Astrocyte of the hippocampus (primary cell): ENCODE measurements at regions not wholly inside any gene's neighbourhood (a gene's known extent, or its start where the extent isn't known, plus 50 kb on each side); places are given as distances from the start of the nearest gene placed in this dataset.

Experiments used
- DNase-seq: peaks from one replicate; pipeline ENCODE4 v3.0.0; 2011; ENCODE audit warnings: low read depth, low spot score

- DNase-seq: no peak
Measured at GRCh38 chr11:70918242-70918641, 334.1 kb downstream of the SHANK2 start.

- DNase-seq: no peak
Measured at GRCh38 chr11:70921804-70922203, 330.6 kb downstream of the SHANK2 start.

GRCh38 chr11:70924108-70924507 lies 328.3 kb downstream of the SHANK2 start:
- DNase-seq: no peak

GRCh38 chr11:70925238-70925637 lies 327.1 kb downstream of the SHANK2 start:
- no peak for DNase-seq

- DNase-seq: no peak
Measured at GRCh38 chr11:70926543-70927201, 325.7 kb downstream of the SHANK2 start.

- DNase-seq: no peak
Measured at GRCh38 chr11:70928854-70929598, 323.4 kb downstream of the SHANK2 start.

- no peak for DNase-seq
Measured at GRCh38 chr11:70930215-70930614, 322.2 kb downstream of the SHANK2 start.

- DNase-seq: no peak
Measured at GRCh38 chr11:70931430-70931829, 320.9 kb downstream of the SHANK2 start.

- DNase-seq: no peak
Measured at GRCh38 chr11:70933981-70934583, 318.3 kb downstream of the SHANK2 start.

- no peak for DNase-seq
Measured at GRCh38 chr11:70935006-70935768, 317.2 kb downstream of the SHANK2 start.

GRCh38 chr11:70942593-70942992 lies 309.8 kb downstream of the SHANK2 start:
- no peak for DNase-seq

- DNase-seq: no peak
Measured at GRCh38 chr11:70944141-70944540, 308.2 kb downstream of the SHANK2 start.

- DNase-seq: no peak
Measured at GRCh38 chr11:70944636-70945035, 307.7 kb downstream of the SHANK2 start.

GRCh38 chr11:70948398-70948797 lies 304.0 kb downstream of the SHANK2 start:
- no peak for DNase-seq

GRCh38 chr11:70948855-70949531 lies 303.4 kb downstream of the SHANK2 start:
- DNase-seq: no peak

- no peak for DNase-seq
Measured at GRCh38 chr11:70951139-70951804, 301.1 kb downstream of the SHANK2 start.

GRCh38 chr11:70952191-70952590 lies 300.2 kb downstream of the SHANK2 start:
- no peak for DNase-seq

- DNase-seq: no peak
Measured at GRCh38 chr11:70953720-70954119, 298.7 kb downstream of the SHANK2 start.

GRCh38 chr11:70954471-70954870 lies 297.9 kb downstream of the SHANK2 start:
- DNase-seq: no peak
